ENCODE measurements at regions not wholly inside any gene's neighbourhood (a gene's known extent, or its start where the extent isn't known, plus 50 kb on each side); places are given as distances from the start of the nearest gene placed in this dataset.

DNA sequence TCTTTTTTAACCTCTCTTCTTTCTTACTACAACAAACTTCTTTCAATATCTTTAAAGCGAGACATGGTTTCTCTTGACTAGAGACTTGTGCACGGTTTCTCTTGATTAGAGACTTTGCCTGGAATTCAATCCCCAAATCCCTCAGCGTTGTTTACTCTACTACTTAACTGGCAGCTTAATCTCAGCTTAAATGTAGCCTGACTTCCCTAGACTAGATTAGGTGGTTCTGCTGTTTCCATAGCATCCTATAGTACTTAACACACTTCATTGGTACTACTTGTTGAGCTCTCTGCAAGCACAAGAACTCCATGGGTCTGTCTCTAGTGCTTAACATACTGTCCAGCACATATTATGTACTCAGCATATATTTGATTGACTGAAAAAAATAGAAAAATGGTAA is 168.2 kb upstream of the GPR149 start:
- DNase-seq (ENCODE audit: low read depth) = no peak
- TF ChIP-seq, protein P1, sequence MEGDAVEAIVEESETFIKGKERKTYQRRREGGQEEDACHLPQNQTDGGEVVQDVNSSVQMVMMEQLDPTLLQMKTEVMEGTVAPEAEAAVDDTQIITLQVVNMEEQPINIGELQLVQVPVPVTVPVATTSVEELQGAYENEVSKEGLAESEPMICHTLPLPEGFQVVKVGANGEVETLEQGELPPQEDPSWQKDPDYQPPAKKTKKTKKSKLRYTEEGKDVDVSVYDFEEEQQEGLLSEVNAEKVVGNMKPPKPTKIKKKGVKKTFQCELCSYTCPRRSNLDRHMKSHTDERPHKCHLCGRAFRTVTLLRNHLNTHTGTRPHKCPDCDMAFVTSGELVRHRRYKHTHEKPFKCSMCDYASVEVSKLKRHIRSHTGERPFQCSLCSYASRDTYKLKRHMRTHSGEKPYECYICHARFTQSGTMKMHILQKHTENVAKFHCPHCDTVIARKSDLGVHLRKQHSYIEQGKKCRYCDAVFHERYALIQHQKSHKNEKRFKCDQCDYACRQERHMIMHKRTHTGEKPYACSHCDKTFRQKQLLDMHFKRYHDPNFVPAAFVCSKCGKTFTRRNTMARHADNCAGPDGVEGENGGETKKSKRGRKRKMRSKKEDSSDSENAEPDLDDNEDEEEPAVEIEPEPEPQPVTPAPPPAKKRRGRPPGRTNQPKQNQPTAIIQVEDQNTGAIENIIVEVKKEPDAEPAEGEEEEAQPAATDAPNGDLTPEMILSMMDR (IDR thresholded peaks at IDR 0.05; ENCODE audit: insufficient read depth, low read depth, low read length, missing control alignments) = no peak

DNA sequence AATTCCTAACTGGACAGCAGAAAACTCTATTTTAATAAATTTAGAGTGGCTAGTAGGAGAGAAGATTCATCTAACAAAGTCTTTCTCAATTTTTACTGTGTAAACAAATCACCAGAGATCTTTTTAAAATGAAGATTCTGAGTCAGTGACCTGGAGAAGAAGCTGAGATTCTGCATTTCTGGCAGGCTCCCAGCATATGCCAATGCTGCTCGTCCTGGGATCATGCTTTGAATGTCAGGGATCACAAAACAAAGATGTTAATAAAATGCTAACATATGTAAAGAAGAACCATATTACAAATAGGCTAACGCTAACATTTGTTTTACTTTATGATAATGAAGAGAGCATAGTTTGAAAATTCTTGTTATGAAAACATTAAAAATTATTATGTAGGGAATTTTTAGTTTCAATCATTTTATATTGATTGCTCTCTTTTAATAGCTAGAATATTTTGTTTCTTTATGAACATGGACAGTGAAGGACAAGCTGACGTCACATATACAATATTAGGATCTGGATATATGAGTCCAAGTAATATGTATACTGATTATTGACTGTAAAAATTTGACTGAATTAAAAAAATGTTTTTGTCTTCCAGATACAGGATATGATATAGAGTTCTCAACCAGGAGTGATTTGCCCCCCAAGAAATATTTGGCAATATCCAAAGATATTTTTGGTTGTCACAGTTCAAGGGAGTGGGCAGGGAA is 160.8 kb upstream of the GPR149 start:
- no peak overlapping the region for H3K4me3 ChIP-seq (ENCODE audit: low read depth, low read length)
- DNase-seq (ENCODE audit: low read depth) = no peak
- TF ChIP-seq, protein P1 (IDR thresholded peaks at IDR 0.05; ENCODE audit: insufficient read depth, low read depth, low read length, missing control alignments) = no peak

More for the DNA sequence above, 168.2 kb upstream of the GPR149 start:
- H3K4me3 ChIP-seq (ENCODE audit: low read depth, low read length) = no peak overlapping the region

DNA sequence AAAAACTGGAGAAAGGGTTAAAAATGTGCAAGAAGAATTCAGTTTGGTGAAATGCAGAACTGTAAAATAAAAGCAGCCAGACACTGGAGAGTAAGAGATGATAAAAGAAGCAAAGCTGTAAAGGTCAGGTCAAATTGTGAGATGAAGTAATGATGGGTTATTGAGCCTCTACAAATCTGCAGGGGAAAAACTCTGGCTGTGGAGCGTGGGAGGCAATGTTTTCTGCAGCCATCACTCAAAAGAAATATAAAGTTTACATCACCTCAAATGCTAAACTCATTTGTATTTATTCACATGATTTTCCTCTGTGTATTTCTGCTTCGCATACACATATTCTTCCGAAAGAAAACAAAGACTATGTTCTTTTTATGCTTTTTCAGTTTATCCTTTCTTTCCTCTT is 158.8 kb upstream of the GPR149 start:
- no peak overlapping the region for H3K4me3 ChIP-seq (ENCODE audit: low read depth, low read length)
- TF ChIP-seq, protein P1 (IDR thresholded peaks at IDR 0.05; ENCODE audit: insufficient read depth, low read depth, low read length, missing control alignments) = no peak
- DNase-seq (ENCODE audit: low read depth) = no peak

DNA sequence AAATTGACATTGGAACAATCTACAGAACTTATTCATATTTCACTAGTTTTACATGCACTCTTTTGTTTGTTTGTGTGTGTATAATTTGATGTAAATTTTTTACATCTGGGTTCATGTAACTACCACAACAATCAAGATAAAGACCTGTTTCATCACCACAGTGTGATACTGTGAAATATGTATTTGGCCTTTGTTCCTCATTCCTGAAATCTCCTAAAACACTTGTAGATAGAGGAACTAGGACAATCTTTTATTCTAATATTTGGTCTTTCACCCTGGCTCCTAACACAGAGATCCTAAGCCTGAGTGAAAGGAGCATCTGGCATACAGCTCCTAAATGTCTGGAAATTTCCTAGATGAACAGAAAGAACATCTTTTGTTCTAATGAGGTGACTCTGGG is 155.0 kb upstream of the GPR149 start:
- no peak overlapping the region for H3K4me3 ChIP-seq (ENCODE audit: low read depth, low read length)
- DNase-seq (ENCODE audit: low read depth) = no peak
- TF ChIP-seq, protein P1 (IDR thresholded peaks at IDR 0.05; ENCODE audit: insufficient read depth, low read depth, low read length, missing control alignments) = no peak

DNA sequence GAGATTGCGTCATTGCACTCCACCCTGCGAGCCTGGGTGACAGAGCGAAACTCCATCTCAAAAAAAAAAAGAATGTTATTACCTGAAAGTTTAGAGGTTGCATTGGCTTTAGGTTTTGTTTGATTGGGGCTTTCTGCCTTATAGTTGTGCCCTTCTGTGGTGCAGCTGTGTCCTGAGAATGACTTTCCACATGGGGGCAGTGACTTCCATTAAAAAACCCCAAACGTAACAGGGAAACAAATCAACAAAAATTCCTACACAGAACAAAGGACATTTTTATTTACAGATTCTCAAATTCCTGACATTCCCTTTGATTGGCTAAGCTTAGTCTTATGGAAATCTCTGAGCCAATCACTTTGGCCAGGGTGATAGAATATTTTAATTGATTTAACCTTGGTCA is 154.1 kb upstream of the GPR149 start:
- H3K4me3 ChIP-seq (ENCODE audit: low read depth, low read length) = no peak overlapping the region
- TF ChIP-seq, protein P1 (IDR thresholded peaks at IDR 0.05; ENCODE audit: insufficient read depth, low read depth, low read length, missing control alignments) = no peak
- DNase-seq (ENCODE audit: low read depth) = no peak

DNA sequence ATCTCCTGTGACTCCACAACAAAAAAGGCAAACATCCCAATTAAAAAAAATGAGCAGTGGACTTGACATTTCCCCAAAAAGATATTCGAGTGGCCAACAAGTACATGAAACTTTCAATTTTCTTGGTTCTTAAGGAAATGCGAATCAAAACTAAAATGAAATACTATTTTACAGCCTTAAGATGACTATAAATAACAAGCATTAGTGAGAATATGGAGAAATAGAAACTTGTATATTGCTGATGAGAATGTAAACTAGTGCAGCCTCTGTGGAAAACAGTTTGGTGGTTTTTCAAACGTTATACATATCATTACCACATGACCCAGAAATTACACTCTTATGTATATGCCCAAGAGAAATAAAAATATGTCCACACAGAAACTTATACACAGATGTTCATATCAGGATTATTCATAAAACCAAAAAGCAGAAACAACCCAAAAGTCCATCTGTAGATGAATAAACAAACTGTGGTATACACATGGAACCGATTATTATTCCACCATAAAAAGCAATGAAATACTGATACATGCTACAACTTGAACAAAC is 153.2 kb upstream of the GPR149 start:
- DNase-seq (ENCODE audit: low read depth) = no peak
- H3K4me3 ChIP-seq (ENCODE audit: low read depth, low read length) = no peak overlapping the region
- TF ChIP-seq, protein P1 (IDR thresholded peaks at IDR 0.05; ENCODE audit: insufficient read depth, low read depth, low read length, missing control alignments) = no peak

DNA sequence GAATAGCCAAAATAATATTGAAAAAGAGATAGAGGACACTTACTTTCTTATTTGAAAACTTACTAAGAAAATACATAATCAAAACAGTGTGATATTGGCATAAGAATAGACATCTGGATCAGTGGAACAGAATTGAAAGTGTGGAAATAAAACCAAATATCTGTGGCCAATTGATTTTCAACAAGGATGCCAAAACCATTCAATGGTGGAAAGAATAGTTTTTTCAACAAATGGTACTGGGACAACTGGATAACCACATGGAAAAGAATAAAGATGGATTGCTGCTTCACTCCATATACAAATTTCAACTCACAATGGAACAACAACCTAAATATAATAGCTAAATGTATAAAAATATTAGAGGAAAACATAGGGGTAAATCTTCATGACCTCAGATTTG is 152.5 kb upstream of the GPR149 start:
- no peak overlapping the region for H3K4me3 ChIP-seq (ENCODE audit: low read depth, low read length)
- DNase-seq (ENCODE audit: low read depth) = no peak
- TF ChIP-seq, protein P1 (IDR thresholded peaks at IDR 0.05; ENCODE audit: insufficient read depth, low read depth, low read length, missing control alignments) = no peak
